ENCODE measurements at regions not wholly inside any gene's neighbourhood (a gene's known extent, or its start where the extent isn't known, plus 50 kb on each side); places are given as distances from the start of the nearest gene placed in this dataset.

DNA sequence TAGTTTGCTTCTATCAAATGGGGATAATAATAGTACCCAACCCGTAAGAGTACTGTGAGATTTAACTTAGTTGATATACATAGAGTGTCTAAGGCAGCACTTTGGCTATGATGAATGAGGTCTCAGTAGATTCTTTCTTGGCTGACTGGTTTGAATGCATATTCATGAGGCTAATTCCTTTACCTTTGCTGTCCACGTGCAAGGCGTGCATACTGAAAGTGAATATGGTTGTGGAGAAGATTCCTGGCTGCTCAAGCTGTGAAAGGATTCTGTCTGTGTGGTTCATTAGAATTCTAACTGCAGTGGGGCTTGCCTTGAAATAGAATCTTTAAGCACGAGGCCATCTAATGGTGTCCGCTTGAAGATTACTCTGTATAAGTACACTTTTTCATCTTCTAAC is 110.3 kb downstream of the SEC23IP start:
- TF ChIP-seq POLR2A (IDR thresholded peaks at IDR 0.05; ENCODE audit: low read depth, low read length): no peak
- TF ChIP-seq TAF1 (IDR thresholded peaks at IDR 0.05; ENCODE audit: low read depth, low read length): no peak
- no peak for TF ChIP-seq POLR2AphosphoS5 (IDR thresholded peaks at IDR 0.05; ENCODE audit: low read depth, low read length)
- TF ChIP-seq SPI1 (IDR thresholded peaks at IDR 0.05; ENCODE audit: low read depth, low read length): no peak
- TF ChIP-seq PAX5 (IDR thresholded peaks at IDR 0.05; ENCODE audit: insufficient read depth, low read length, severe bottlenecking): no peak
